Liver (tissue), 8 donors: ENCODE measurements at regions not wholly inside any gene's neighbourhood (a gene's known extent, or its start where the extent isn't known, plus 50 kb on each side); places are given as distances from the start of the nearest gene placed in this dataset.
"Not testable (repeated sequence)": the region's sequence is repeated elsewhere in the genome, so short reads cannot be mapped to it uniquely, and the experiment has no call there.

Experiments
- DNase-seq: peaks from one replicate; pipeline ENCODE4 v3.0.0-alpha.2; 2017; ENCODE audit warnings: low spot score
- H3K27ac ChIP-seq, 2 donors: one replicate each; pipeline ENCODE4 v1.7.0; 2013; ENCODE audit warnings: inconsistent platforms in 2 of 2, low read length in 2 of 2, control low read depth in 1 of 2, low read depth in 1 of 2, mild to moderate bottlenecking in 1 of 2
- H3K27me3 ChIP-seq, 4 donors: one replicate each; pipeline versions ENCODE4 v1.6.1 to v1.7.0; 2013; ENCODE audit warnings: low read length in 3 of 4, inconsistent platforms in 1 of 4, mild to moderate bottlenecking in 1 of 4, moderate library complexity in 1 of 4; ENCODE audit not compliant: control insufficient read depth in 4 of 4, insufficient read depth in 4 of 4
- H3K36me3 ChIP-seq, 4 donors: one replicate each; pipeline versions ENCODE4 v1.6.1 to v1.7.0; 2013; ENCODE audit warnings: low read length in 3 of 4, mild to moderate bottlenecking in 3 of 4, low read depth in 1 of 4, moderate library complexity in 1 of 4; ENCODE audit not compliant: control insufficient read depth in 4 of 4, insufficient read depth in 3 of 4
- H3K4me1 ChIP-seq, 4 donors: one replicate each; pipeline versions ENCODE4 v1.6.1 to v1.7.0; 2013; ENCODE audit warnings: low read length in 3 of 4, mild to moderate bottlenecking in 3 of 4, moderate library complexity in 1 of 4; ENCODE audit not compliant: control insufficient read depth in 4 of 4, insufficient read depth in 4 of 4
- H3K4me3 ChIP-seq, 3 donors: one replicate each; pipeline versions ENCODE4 v1.6.1 to v1.7.0; 2013; ENCODE audit warnings: low read length in 3 of 3, control low read depth in 1 of 3, low read depth in 1 of 3, mild to moderate bottlenecking in 1 of 3
- H3K9ac ChIP-seq, 2 donors: one replicate each; pipeline ENCODE4 v1.7.0; 2013; ENCODE audit warnings: low read length in 2 of 2, mild to moderate bottlenecking in 2 of 2, moderate library complexity in 2 of 2, control low read depth in 1 of 2, low read depth in 1 of 2
- H3K9me3 ChIP-seq, 4 donors: one replicate each; pipeline versions ENCODE4 v1.6.1 to v1.7.0; 2013; ENCODE audit warnings: low read length in 3 of 4; ENCODE audit not compliant: control insufficient read depth in 4 of 4
- FOXA1 ChIP-seq: IDR thresholded peaks from 2 replicates; pipeline ENCODE4 v1.6.1; 2016; ENCODE audit warnings: antibody characterized with exemption
- FOXA2 ChIP-seq: IDR thresholded peaks from 2 replicates; pipeline ENCODE4 v1.6.1; 2016; ENCODE audit warnings: antibody characterized with exemption
- GABPA ChIP-seq, 2 donors: IDR thresholded peaks in 1 of 2; conservative IDR thresholded peaks in 1 of 2; 2 replicates each; pipeline ENCODE4 v1.6.1; 2016; ENCODE audit warnings: antibody characterized with exemption in 2 of 2, mild to moderate bottlenecking in 1 of 2, moderate library complexity in 1 of 2
- HNF4A ChIP-seq, 2 donors: conservative IDR thresholded peaks; 2 replicates each; pipeline ENCODE4 v1.6.1; 2016; ENCODE audit warnings: antibody characterized with exemption in 2 of 2, mild to moderate bottlenecking in 2 of 2
- HNF4G ChIP-seq: IDR thresholded peaks from 2 replicates; pipeline ENCODE4 v1.6.1; 2016; ENCODE audit warnings: antibody characterized with exemption
- JUND ChIP-seq, 2 donors: IDR thresholded peaks; 2 replicates each; pipeline ENCODE4 v1.6.1; 2016; ENCODE audit warnings: antibody characterized with exemption in 2 of 2
- NR2F2 ChIP-seq: IDR thresholded peaks from 2 replicates; pipeline ENCODE4 v1.6.1; 2016; ENCODE audit warnings: antibody characterized with exemption
- RAD21 ChIP-seq, 2 donors: IDR thresholded peaks; 2 replicates each; pipeline ENCODE4 v1.6.1; 2016; ENCODE audit warnings: antibody characterized with exemption in 2 of 2, mild to moderate bottlenecking in 2 of 2
- RXRA ChIP-seq, 2 donors: IDR thresholded peaks; 2 replicates each; pipeline ENCODE4 v1.6.1; 2017 to 2018; ENCODE audit warnings: antibody characterized with exemption in 2 of 2, mild to moderate bottlenecking in 1 of 2
- SP1 ChIP-seq: IDR thresholded peaks from 2 replicates; pipeline ENCODE4 v1.6.1; 2018; ENCODE audit warnings: antibody characterized with exemption, mild to moderate bottlenecking
- TAF1 ChIP-seq: conservative IDR thresholded peaks from 2 replicates; pipeline ENCODE4 v1.6.1; 2016; ENCODE audit warnings: antibody characterized with exemption, mild to moderate bottlenecking
- YY1 ChIP-seq: IDR thresholded peaks from 2 replicates; pipeline ENCODE4 v1.6.1; 2016; ENCODE audit warnings: antibody characterized with exemption, mild to moderate bottlenecking
- WGBS: extraction: QIAGEN DNeasy Blood & Tissue Kit; methylation state at CpG from one replicate; pipeline ENCODE4 v1.1.7; 2013; 5-methylcytosine and 5-hydroxymethylcytosine counted together
- TF ChIP-seq, protein P1 (sequence below): IDR thresholded peaks from 2 replicates; pipeline ENCODE4 v1.6.1; 2016; ENCODE audit warnings: antibody characterized with exemption
- TF ChIP-seq, protein P2 (sequence below): IDR thresholded peaks from 2 replicates; pipeline ENCODE4 v1.6.1; 2016; ENCODE audit warnings: antibody characterized with exemption, mild to moderate bottlenecking
- TF ChIP-seq, protein P3 (sequence below): IDR thresholded peaks from 2 replicates; pipeline ENCODE4 v1.6.1; 2016; ENCODE audit warnings: antibody characterized with exemption
- TF ChIP-seq, protein P4 (sequence below): fragments of 150-350 bp; IDR thresholded peaks from 2 replicates; pipeline ENCODE4 v1.5.1; 2017; ENCODE audit warnings: improper control_type of control experiment, low read depth, low read length; ENCODE audit not compliant: missing input control
- TF ChIP-seq, protein P5 (sequence below): IDR thresholded peaks from 2 replicates; pipeline ENCODE4 v1.6.1; 2016; ENCODE audit warnings: antibody characterized with exemption
- donor health status: healthy.
- donor health status: healthy.
- donor health status: healthy.
- donor health status: healthy.
- donor health status: healthy.

DNA sequence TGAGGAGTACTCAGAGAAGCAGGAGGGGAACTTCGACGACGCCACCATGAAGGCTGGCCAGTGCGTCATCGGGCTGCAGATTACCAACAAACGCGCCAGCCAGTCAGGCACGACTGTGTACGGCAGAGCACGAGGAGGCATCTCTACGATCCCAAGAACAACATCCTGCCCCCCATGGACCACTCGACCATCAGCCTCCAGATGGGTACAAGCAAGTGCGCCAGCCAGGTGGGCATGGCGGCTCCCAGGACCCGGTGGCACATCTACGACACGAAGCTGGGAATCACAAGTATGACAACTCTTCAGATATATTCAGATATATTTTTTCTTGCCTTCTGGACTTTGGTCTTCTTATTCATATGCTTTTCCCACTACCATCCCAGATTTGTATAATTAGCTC lies 454.5 kb downstream of the TUBA3C start:
- not testable (repeated sequence) for H3K27ac ChIP-seq, H3K9me3 ChIP-seq, H3K27me3 ChIP-seq, H3K9ac ChIP-seq, H3K4me1 ChIP-seq, H3K4me3 ChIP-seq, DNase-seq, H3K36me3 ChIP-seq
- 87% methylated on average over 17 of the region's 17 CpGs for WGBS

DNA sequence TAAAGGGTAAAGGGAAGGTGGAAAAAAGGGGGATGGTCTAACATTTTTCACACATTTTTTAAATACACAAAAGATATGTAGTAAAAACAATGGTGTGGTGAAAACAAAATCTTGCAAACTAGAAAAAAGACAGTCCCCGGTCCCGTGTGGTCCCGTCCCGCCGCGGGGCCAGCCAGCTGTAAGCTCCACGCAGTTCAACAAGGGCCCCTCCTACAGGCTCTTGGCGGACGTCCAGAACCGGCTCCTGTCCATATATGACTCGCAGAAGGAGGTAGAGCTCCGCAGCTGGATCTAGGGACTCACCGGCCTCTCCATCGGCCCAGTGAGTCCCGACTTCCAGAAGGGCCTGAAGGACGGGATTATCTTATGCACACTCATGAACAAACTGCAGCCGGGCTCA lies 455.1 kb downstream of the TUBA3C start:
- H3K27me3 ChIP-seq, H3K4me1 ChIP-seq, DNase-seq, H3K36me3 ChIP-seq, H3K4me3 ChIP-seq, H3K9ac ChIP-seq, H3K9me3 ChIP-seq, H3K27ac ChIP-seq: not testable (repeated sequence)
- 86% methylated on average over 17 of the region's 17 CpGs for WGBS

DNA sequence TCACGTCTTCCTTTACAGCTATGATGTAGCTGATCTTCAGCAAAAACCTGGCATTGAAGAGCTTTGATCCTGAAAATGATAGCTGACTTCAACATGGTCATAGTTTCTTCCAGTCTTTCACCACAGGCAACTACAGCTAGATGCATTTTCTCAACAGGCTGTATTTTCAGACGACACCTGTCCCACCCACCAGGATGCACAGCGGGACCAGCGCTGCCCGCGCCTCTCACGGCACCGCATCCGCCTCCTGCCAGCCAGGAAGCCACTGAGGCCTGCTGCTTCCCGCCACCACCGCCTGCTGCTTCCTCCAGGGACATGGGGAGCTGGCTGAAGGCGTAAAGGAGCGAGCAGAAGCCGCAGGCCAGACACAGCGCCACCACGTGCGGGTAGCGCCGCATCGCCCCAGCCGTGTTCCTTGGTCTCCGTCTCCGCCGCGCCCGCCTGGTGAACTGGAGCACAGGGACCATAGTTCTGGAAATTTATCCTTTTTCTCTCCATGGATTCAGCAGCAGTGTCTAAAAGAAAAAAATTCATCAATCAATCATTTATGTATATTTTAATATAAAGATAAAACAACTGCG lies 456.3 kb downstream of the TUBA3C start:
- H3K4me1 ChIP-seq, H3K4me3 ChIP-seq, H3K9me3 ChIP-seq, H3K27me3 ChIP-seq, H3K36me3 ChIP-seq, H3K27ac ChIP-seq, H3K9ac ChIP-seq, DNase-seq: not testable (repeated sequence)
- 62% methylated on average over 10 of the region's 27 CpGs for WGBS

DNA sequence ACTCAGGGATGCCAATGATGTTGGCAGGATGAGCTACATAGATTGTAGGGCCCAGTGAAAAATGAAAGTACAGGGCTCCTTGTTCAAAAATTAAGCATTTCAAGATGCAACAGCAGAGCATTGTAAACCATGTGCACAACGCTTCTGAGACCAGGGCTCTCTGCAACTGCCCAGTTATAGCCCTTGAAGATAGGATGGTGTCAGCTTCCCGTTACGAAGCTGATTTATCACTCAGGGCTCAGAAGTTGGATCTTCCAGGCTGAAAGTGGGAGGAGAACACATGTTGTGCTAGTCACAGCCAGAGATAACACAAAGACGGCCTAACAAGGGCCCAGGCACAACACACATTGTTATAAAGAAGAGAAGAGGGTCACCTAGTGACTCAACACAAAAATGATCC lies 466.7 kb downstream of the TUBA3C start:
- Histone ChIP-seq H3K9me3 (no peaks in the 10 kb centered on the region), H3K4me3 (no peak overlapping the region), H3K27ac (no peak overlapping the region), H3K27me3 (no peaks in the 10 kb centered on the region), H3K4me1 (no peaks in the 10 kb centered on the region), H3K36me3 (no peaks in the 10 kb centered on the region), H3K9ac (no peak overlapping the region)
- TF ChIP-seq HNF4G (no peak), RAD21 (IDR thresholded peaks at IDR 0.05) (no peak), SP1 (no peak), NR2F2 (no peak), FOXA1 (no peak), JUND (IDR thresholded peaks at IDR 0.05) (no peak), HNF4A (conservative IDR thresholded peaks at IDR 0.05) (no peak), FOXA2 (no peak), RXRA (IDR thresholded peaks at IDR 0.05) (no peak), TAF1 (no peak), YY1 (no peak), GABPA (IDR thresholded peaks at IDR 0.05 in 1 of 2, conservative IDR thresholded peaks at IDR 0.05 in 1 of 2) (no peak)
- TF ChIP-seq, protein P1, sequence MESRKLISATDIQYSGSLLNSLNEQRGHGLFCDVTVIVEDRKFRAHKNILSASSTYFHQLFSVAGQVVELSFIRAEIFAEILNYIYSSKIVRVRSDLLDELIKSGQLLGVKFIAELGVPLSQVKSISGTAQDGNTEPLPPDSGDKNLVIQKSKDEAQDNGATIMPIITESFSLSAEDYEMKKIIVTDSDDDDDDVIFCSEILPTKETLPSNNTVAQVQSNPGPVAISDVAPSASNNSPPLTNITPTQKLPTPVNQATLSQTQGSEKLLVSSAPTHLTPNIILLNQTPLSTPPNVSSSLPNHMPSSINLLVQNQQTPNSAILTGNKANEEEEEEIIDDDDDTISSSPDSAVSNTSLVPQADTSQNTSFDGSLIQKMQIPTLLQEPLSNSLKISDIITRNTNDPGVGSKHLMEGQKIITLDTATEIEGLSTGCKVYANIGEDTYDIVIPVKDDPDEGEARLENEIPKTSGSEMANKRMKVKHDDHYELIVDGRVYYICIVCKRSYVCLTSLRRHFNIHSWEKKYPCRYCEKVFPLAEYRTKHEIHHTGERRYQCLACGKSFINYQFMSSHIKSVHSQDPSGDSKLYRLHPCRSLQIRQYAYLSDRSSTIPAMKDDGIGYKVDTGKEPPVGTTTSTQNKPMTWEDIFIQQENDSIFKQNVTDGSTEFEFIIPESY = no peak
- TF ChIP-seq, protein P2, sequence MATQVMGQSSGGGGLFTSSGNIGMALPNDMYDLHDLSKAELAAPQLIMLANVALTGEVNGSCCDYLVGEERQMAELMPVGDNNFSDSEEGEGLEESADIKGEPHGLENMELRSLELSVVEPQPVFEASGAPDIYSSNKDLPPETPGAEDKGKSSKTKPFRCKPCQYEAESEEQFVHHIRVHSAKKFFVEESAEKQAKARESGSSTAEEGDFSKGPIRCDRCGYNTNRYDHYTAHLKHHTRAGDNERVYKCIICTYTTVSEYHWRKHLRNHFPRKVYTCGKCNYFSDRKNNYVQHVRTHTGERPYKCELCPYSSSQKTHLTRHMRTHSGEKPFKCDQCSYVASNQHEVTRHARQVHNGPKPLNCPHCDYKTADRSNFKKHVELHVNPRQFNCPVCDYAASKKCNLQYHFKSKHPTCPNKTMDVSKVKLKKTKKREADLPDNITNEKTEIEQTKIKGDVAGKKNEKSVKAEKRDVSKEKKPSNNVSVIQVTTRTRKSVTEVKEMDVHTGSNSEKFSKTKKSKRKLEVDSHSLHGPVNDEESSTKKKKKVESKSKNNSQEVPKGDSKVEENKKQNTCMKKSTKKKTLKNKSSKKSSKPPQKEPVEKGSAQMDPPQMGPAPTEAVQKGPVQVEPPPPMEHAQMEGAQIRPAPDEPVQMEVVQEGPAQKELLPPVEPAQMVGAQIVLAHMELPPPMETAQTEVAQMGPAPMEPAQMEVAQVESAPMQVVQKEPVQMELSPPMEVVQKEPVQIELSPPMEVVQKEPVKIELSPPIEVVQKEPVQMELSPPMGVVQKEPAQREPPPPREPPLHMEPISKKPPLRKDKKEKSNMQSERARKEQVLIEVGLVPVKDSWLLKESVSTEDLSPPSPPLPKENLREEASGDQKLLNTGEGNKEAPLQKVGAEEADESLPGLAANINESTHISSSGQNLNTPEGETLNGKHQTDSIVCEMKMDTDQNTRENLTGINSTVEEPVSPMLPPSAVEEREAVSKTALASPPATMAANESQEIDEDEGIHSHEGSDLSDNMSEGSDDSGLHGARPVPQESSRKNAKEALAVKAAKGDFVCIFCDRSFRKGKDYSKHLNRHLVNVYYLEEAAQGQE = no peak
- TF ChIP-seq, protein P3, sequence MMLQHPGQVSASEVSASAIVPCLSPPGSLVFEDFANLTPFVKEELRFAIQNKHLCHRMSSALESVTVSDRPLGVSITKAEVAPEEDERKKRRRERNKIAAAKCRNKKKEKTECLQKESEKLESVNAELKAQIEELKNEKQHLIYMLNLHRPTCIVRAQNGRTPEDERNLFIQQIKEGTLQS = no peak
- TF ChIP-seq, protein P4, sequence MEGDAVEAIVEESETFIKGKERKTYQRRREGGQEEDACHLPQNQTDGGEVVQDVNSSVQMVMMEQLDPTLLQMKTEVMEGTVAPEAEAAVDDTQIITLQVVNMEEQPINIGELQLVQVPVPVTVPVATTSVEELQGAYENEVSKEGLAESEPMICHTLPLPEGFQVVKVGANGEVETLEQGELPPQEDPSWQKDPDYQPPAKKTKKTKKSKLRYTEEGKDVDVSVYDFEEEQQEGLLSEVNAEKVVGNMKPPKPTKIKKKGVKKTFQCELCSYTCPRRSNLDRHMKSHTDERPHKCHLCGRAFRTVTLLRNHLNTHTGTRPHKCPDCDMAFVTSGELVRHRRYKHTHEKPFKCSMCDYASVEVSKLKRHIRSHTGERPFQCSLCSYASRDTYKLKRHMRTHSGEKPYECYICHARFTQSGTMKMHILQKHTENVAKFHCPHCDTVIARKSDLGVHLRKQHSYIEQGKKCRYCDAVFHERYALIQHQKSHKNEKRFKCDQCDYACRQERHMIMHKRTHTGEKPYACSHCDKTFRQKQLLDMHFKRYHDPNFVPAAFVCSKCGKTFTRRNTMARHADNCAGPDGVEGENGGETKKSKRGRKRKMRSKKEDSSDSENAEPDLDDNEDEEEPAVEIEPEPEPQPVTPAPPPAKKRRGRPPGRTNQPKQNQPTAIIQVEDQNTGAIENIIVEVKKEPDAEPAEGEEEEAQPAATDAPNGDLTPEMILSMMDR = no peak
- TF ChIP-seq, protein P5, sequence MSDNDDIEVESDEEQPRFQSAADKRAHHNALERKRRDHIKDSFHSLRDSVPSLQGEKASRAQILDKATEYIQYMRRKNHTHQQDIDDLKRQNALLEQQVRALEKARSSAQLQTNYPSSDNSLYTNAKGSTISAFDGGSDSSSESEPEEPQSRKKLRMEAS = no peak
- no peak for DNase-seq
- WGBS = 60% methylated on average over 4 of the region's 4 CpGs
